ENCODE measurements at regions not wholly inside any gene's neighbourhood (a gene's known extent, or its start where the extent isn't known, plus 50 kb on each side); places are given as distances from the start of the nearest gene placed in this dataset.

- WGBS (ENCODE audit: extremely low coverage, insufficient read length, low lambda C conversion rate): no CpG with 5 or more reads among the region's 3 CpGs
- H3K27ac Mint-ChIP-seq: peak overlapping the region in 2 of 3 experiments; percentile 1 to 4; a peak in 1 of 7 replicates
These were observed 183.3 kb upstream of the PUM3 start for GRCh38 chr9:3027210-3027609.

More at GRCh38 chr9:3027210-3027609, 183.3 kb upstream of the PUM3 start:
- no peaks in the 10 kb centered on the region for H3K23me2 ChIP-seq (ENCODE audit: insufficient read length, low read depth, low read length, poor library complexity, severe bottlenecking)
- no peaks in the 10 kb centered on the region for H3K79me1 ChIP-seq (ENCODE audit: insufficient read depth, low read depth, low read length, poor library complexity, severe bottlenecking)
- no peak overlapping the region for H3K14ac ChIP-seq (ENCODE audit: insufficient read depth, low read length)
- Mint-ChIP-seq H3K4me3 (no peak overlapping the region), H3K36me3 (ENCODE audit: insufficient read depth in 1 of 3, low read depth in 3 of 3) (no peaks in the 10 kb centered on the region; a peak in 1 of 7 replicates), H3K27me3 (ENCODE audit: low read depth) (no peaks in the 10 kb centered on the region), H3K4me1 (peaks cover 5 to 10% of the 10 kb centered on the region in 2 experiments; a peak in 2 of 4 replicates), H3K9me3 (no peaks in the 10 kb centered on the region)
- H3T11ph ChIP-seq (ENCODE audit: low read length): no peak overlapping the region
- no peak for DNase-seq
- no peak overlapping the region for H2BK12ac ChIP-seq (ENCODE audit: insufficient read length, low read depth, low read length)
- no peak overlapping the region for H2BK15ac ChIP-seq (ENCODE audit: low read depth, low read length)
- H3K9ac ChIP-seq (ENCODE audit: extremely low read depth, insufficient read length, low read length): no peak overlapping the region
- H3K79me2 ChIP-seq (ENCODE audit: insufficient read depth, low read length): no peaks in the 10 kb centered on the region
- no peaks in the 10 kb centered on the region for H4K20me1 ChIP-seq (ENCODE audit: control insufficient read depth, insufficient read depth, insufficient read length)
- no peak overlapping the region for H2BK5ac ChIP-seq (ENCODE audit: insufficient read length, low read length)
- no peak overlapping the region for H4K91ac ChIP-seq (ENCODE audit: insufficient read length, low read depth, low read length)
- no peak overlapping the region for H3K56ac ChIP-seq (ENCODE audit: insufficient read length, low read depth, low read length)
- no peak overlapping the region for H2BK120ac ChIP-seq (ENCODE audit: low read depth, low read length, poor library complexity, severe bottlenecking)
- no peak overlapping the region for H3K18ac ChIP-seq (ENCODE audit: insufficient read length, low read depth, low read length)
- no peaks in the 10 kb centered on the region for H3K9me3 ChIP-seq (ENCODE audit: control insufficient read depth, low read depth, low read length)
- TF ChIP-seq, protein P1, sequence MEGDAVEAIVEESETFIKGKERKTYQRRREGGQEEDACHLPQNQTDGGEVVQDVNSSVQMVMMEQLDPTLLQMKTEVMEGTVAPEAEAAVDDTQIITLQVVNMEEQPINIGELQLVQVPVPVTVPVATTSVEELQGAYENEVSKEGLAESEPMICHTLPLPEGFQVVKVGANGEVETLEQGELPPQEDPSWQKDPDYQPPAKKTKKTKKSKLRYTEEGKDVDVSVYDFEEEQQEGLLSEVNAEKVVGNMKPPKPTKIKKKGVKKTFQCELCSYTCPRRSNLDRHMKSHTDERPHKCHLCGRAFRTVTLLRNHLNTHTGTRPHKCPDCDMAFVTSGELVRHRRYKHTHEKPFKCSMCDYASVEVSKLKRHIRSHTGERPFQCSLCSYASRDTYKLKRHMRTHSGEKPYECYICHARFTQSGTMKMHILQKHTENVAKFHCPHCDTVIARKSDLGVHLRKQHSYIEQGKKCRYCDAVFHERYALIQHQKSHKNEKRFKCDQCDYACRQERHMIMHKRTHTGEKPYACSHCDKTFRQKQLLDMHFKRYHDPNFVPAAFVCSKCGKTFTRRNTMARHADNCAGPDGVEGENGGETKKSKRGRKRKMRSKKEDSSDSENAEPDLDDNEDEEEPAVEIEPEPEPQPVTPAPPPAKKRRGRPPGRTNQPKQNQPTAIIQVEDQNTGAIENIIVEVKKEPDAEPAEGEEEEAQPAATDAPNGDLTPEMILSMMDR (conservative IDR thresholded peaks at IDR 0.05): no peak
- H3K27me3 ChIP-seq (ENCODE audit: insufficient read depth, low read length): no peaks in the 10 kb centered on the region
- peaks cover 3% of the 10 kb centered on the region; the same call in 1 of the 2 replicates for H3K4me1 ChIP-seq (ENCODE audit: insufficient read depth, low read length)
- no peak overlapping the region for H2AK5ac ChIP-seq (ENCODE audit: insufficient read length, low read length)
- H2BK20ac ChIP-seq (ENCODE audit: low read depth, low read length, poor library complexity, severe bottlenecking): no peak overlapping the region
- H2AFZ ChIP-seq (ENCODE audit: low read length): no peak overlapping the region
- H3K27ac ChIP-seq (ENCODE audit: insufficient read length, low read depth, low read length): no peak overlapping the region
- H4K5ac ChIP-seq (ENCODE audit: insufficient read length, low read depth, low read length): no peak overlapping the region
- H4K8ac ChIP-seq (replicated peaks; ENCODE audit: insufficient read length, low read depth, low read length): no peak overlapping the region
- no peak overlapping the region for H3K4ac ChIP-seq (ENCODE audit: low read depth, low read length)
- H3K23ac ChIP-seq (ENCODE audit: insufficient read length, low read depth, low read length): no peak overlapping the region
- no peak overlapping the region for H3K4me2 ChIP-seq (ENCODE audit: insufficient read depth, insufficient read length, low read length)
